HepG2 (cell line): ENCODE measurements at regions not wholly inside any gene's neighbourhood (a gene's known extent, or its start where the extent isn't known, plus 50 kb on each side); places are given as distances from the start of the nearest gene placed in this dataset.
"Not testable (repeated sequence)": the region's sequence is repeated elsewhere in the genome, so short reads cannot be mapped to it uniquely, and the experiment has no call there.

Source experiments
- ATAC-seq: fragments of 200-7000 bp; cut with Tn5 transposase; 3 replicates; pipeline ENCODE4 v1.9.1; 2020; ENCODE audit warnings: mild to moderate bottlenecking, moderate library complexity
- BruUV-seq: library from RNA; stranded (reverse); fragments of 400-500 nt; replicated peaks from 2 replicates; lab custom pipeline; 2021; lab: Mats Ljungman, UMichigan
- CTCF ChIA-PET: fragments of 300-600 bp; formaldehyde crosslinking; extraction: SDS; loops from one replicate; lab custom pipeline; 2021; ENCODE audit warnings: low total read pairs, inconsistent platforms, low intra/inter-chr PET ratio; lab: Yijun Ruan, JAX
- POLR2A ChIA-PET: fragments of 350-600 bp; sonication (Branson Sonifier 250); formaldehyde crosslinking; loops from one replicate; lab custom pipeline; 2020; ENCODE audit warnings: antibody characterized with exemption, inconsistent platforms; lab: Yijun Ruan, JAX
- DNase-seq: peaks from one replicate; pipeline ENCODE4 v3.0.0-alpha.2; 2015; ENCODE audit warnings: low spot score
- FAIRE-seq: peaks from 3 replicates; lab custom pipeline; 2011; peaks lifted over from hg19 to GRCh38; lab: Jason Lieb, UNC
- H2AFZ ChIP-seq: one replicate; pipeline ENCODE4 v1.6.1; 2011; ENCODE audit warnings: low read length, inconsistent platforms
- H3K27ac ChIP-seq: fragments of 300-600 bp; 3 replicates; pipeline ENCODE4 v1.8.0; 2011; ENCODE audit warnings: mixed run types, mild to moderate bottlenecking, mixed read lengths, low read length, inconsistent platforms; ENCODE audit not compliant: insufficient read depth; ENCODE audit errors: extremely low read length
- H3K27me3 ChIP-seq, 2 experiments: fragments of 200-600 bp in 1 of 2; 2 replicates in 1 of 2; 3 replicates in 1 of 2; pipeline versions ENCODE4 v1.6.0 to v1.8.0; 2011; ENCODE audit warnings: low read length in 2 of 2, mild to moderate bottlenecking in 2 of 2, moderate library complexity in 2 of 2, inconsistent platforms in 1 of 2; ENCODE audit not compliant: insufficient read depth in 2 of 2, control insufficient read depth in 1 of 2
- H3K36me3 ChIP-seq, 2 experiments: fragments of 200-600 bp in 1 of 2; replicated peaks in 1 of 2; 2 replicates in 1 of 2; 3 replicates in 1 of 2; pipeline versions ENCODE4 v1.5.1 to v1.8.0; 2011; ENCODE audit warnings: low read length in 2 of 2, inconsistent platforms in 1 of 2; ENCODE audit not compliant: insufficient read depth in 2 of 2, control insufficient read depth in 1 of 2
- H3K4me1 ChIP-seq: 2 replicates; pipeline ENCODE4 v1.5.1; 2012; ENCODE audit warnings: low read length, inconsistent platforms; ENCODE audit not compliant: insufficient read depth
- H3K4me2 ChIP-seq: 2 replicates; pipeline ENCODE4 v1.6.0; 2011; ENCODE audit warnings: low read depth, low read length, inconsistent platforms
- H3K4me3 ChIP-seq, 3 experiments: fragments of 200-600 bp in 1 of 3; sonication (generic), shearing (Covaris generic) in 1 of 3; replicated peaks in 1 of 3; 2 replicates each; pipeline ENCODE4 v1.5.1; 2011 to 2016; ENCODE audit warnings: low read length in 3 of 3, inconsistent platforms in 2 of 3, low read depth in 2 of 3, mild to moderate bottlenecking in 2 of 3, control low read depth in 1 of 3, mixed read lengths in 1 of 3; ENCODE audit not compliant: insufficient read depth in 1 of 3
- H3K79me2 ChIP-seq: one replicate; pipeline ENCODE4 v1.6.1; 2011; ENCODE audit warnings: low read length, inconsistent platforms; ENCODE audit not compliant: insufficient read depth
- H3K9ac ChIP-seq: 2 replicates; pipeline ENCODE4 v1.6.0; 2011; ENCODE audit warnings: mild to moderate bottlenecking, low read depth, low read length, inconsistent platforms; ENCODE audit not compliant: insufficient read depth
- H3K9me3 ChIP-seq: 2 replicates; pipeline ENCODE4 v1.5.1; 2012; ENCODE audit warnings: mild to moderate bottlenecking, low read length
- H4K20me1 ChIP-seq: 2 replicates; pipeline ENCODE4 v1.6.0; 2011; ENCODE audit warnings: inconsistent platforms, mild to moderate bottlenecking, low read length, moderate library complexity; ENCODE audit not compliant: insufficient read depth
- ATF7 ChIP-seq, 2 experiments: fragments of 450-650 bp in 1 of 2; sonication (generic) in 1 of 2; formaldehyde crosslinking in 1 of 2; IDR thresholded peaks; 2 replicates each; pipeline versions ENCODE4 v1.4.0 to v1.6.1; 2016 to 2020; ENCODE audit warnings: antibody characterized with exemption in 1 of 2, mild to moderate bottlenecking in 1 of 2, missing genetic modification reagents in 1 of 2
- CEBPB ChIP-seq: IDR thresholded peaks from 2 replicates; pipeline ENCODE4 v1.6.1; 2011; ENCODE audit warnings: low read depth, low read length, improper control_type of control experiment, borderline replicate concordance
- CEBPG ChIP-seq: IDR thresholded peaks from 2 replicates; pipeline ENCODE4 v1.6.1; 2016
- JUND ChIP-seq: sonication (generic); formaldehyde crosslinking; IDR thresholded peaks from 2 replicates; pipeline ENCODE4 v1.8.0; 2022; ENCODE audit warnings: mild to moderate bottlenecking, missing genetic modification reagents
- ZNF552 ChIP-seq: sonication (generic); formaldehyde crosslinking; IDR thresholded peaks from 2 replicates; pipeline ENCODE4 v1.9.0; 2022; ENCODE audit warnings: missing genetic modification reagents, mild to moderate bottlenecking, borderline replicate concordance
- WGBS: methylation state at CpG from one replicate; pipeline ENCODE4 v1.1.6; 2017; ENCODE audit warnings: low lambda C conversion rate; 5-methylcytosine and 5-hydroxymethylcytosine counted together
- in situ Hi-C: cut with HindIII; loops from 2 replicates; pipeline ENCODE4 v1.10.0; 2017; ENCODE audit warnings: low pct_unique_long_range_greater_than_20kb; ENCODE audit not compliant: extremely low pct_ligation_motif_present
- intact Hi-C: fragments of 100-400 bp; cut with micrococcal nuclease; formaldehyde crosslinking; loops from one replicate; pipeline ENCODE4 v1.10.0; 2022; ENCODE audit not compliant: unreplicated experiment
- TF ChIP-seq, protein P1 (sequence below): sonication (generic); formaldehyde crosslinking; IDR thresholded peaks from 2 replicates; pipeline ENCODE4 v1.4.0; 2020; ENCODE audit warnings: missing genetic modification reagents, borderline replicate concordance

DNA sequence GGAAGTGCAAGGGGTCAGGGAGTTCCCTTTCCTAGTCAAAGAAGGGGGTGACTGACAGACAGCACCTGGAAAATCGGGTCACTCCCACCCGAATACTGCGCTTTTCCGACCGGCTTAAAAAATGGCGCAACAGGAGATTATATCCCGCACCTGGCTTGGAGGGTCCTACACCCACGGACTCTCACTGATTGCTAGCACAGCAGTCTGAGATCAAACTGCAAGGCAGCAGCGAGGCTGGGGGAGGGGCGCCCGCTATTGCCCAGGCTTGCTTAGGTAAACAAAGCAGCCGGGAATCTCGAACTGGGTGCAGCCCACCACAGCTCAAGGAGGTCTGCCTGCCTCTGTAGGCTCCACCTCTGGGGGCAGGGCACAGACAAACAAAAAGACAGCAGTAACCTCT lies 333.8 kb downstream of the CENPW start:
- 26% methylated on average over 10 of the region's 13 CpGs for WGBS
- ATAC-seq, DNase-seq, CTCF ChIA-PET, H3K27me3 ChIP-seq, H3K9me3 ChIP-seq, H3K4me1 ChIP-seq, H3K9ac ChIP-seq, H3K79me2 ChIP-seq, H3K4me3 ChIP-seq, H3K4me2 ChIP-seq, intact Hi-C loops, FAIRE-seq, H2AFZ ChIP-seq, BruUV-seq, H4K20me1 ChIP-seq, POLR2A ChIA-PET, H3K36me3 ChIP-seq, H3K27ac ChIP-seq: not testable (repeated sequence)
- in situ Hi-C loops, result loop anchor here (25.0 kb wide), 2 partner anchors 311 to 636 kb away; no protein-coding TSS in a partner anchor
- TF ChIP-seq, protein P1, sequence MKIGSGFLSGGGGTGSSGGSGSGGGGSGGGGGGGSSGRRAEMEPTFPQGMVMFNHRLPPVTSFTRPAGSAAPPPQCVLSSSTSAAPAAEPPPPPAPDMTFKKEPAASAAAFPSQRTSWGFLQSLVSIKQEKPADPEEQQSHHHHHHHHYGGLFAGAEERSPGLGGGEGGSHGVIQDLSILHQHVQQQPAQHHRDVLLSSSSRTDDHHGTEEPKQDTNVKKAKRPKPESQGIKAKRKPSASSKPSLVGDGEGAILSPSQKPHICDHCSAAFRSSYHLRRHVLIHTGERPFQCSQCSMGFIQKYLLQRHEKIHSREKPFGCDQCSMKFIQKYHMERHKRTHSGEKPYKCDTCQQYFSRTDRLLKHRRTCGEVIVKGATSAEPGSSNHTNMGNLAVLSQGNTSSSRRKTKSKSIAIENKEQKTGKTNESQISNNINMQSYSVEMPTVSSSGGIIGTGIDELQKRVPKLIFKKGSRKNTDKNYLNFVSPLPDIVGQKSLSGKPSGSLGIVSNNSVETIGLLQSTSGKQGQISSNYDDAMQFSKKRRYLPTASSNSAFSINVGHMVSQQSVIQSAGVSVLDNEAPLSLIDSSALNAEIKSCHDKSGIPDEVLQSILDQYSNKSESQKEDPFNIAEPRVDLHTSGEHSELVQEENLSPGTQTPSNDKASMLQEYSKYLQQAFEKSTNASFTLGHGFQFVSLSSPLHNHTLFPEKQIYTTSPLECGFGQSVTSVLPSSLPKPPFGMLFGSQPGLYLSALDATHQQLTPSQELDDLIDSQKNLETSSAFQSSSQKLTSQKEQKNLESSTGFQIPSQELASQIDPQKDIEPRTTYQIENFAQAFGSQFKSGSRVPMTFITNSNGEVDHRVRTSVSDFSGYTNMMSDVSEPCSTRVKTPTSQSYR, result peak; percentile 64; the same call in 1 of the 2 replicates

DNA sequence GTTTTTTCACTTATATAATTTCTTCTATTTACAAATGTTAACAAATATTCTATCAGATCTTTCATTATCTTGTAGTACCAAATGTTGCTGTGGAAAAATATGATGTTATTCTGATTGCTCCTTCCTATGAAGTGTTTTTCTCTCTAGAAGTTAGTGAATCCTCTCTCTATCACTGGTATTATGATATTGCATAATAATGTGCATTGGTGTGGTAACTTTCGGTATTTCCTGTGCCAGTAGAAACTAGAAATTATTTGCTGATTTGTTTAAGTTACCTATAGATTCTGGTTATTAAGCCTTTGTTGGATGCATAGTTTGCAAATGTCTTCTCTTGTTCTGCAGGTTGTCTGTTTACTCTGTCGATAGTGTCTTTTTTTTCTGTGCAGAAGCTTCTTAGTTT lies 342.5 kb downstream of the CENPW start:
- Histone ChIP-seq H3K4me3 (no peak overlapping the region), H3K9me3 (no peaks in the 10 kb centered on the region), H3K36me3 (no peaks in the 10 kb centered on the region), H3K79me2 (no peaks in the 10 kb centered on the region), H3K27ac (no peak overlapping the region), H3K27me3 (no peaks in the 10 kb centered on the region), H4K20me1 (no peaks in the 10 kb centered on the region), H2AFZ (no peak overlapping the region), H3K4me1 (no peaks in the 10 kb centered on the region), H3K9ac (no peak overlapping the region), H3K4me2 (no peak overlapping the region)
- FAIRE-seq (no peak), ATAC-seq (no peak), DNase-seq (no peak)
- TF ChIP-seq ATF7 (IDR thresholded peaks at IDR 0.05) (peak; percentile 25; the same call in 1 of the 2 replicates), ATF7 (CRISPR knock-in tag; IDR thresholded peaks at IDR 0.05) (no peak), JUND (CRISPR knock-in tag) (no peak), CEBPG (CRISPR knock-in tag) (peak; percentile 47), CEBPB (peak; percentile 93), ZNF552 (no peak)
- intact Hi-C loops (no loop called here), in situ Hi-C loops (no loop called here)
- ChIA-PET POLR2A (no interaction called here), CTCF (no interaction called here)
- no TSS peak for BruUV-seq
- WGBS, result 1% methylated on average over 2 of the region's 2 CpGs
